ENCODE measurements at regions not wholly inside any gene's neighbourhood (a gene's known extent, or its start where the extent isn't known, plus 50 kb on each side); places are given as distances from the start of the nearest gene placed in this dataset.

DNA sequence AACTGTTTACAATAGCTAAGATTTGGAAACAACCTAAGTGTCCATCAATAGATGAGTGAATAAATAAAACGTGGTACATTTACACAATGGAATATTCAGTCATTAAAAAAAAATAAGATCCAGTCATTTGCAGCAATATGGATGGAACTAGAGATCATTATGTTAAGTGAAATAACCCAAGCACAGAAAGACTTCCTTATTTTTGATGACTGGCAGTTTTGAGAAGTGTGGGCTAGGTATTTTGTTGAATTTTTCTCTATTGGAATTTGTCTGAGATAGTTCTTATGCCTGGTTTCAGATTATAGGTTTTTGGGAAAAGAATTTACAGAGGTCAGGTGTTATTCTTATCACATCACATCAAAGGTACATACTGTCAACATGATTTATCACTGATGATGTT lies 293.8 kb upstream of the ARSJ start:
- TF ChIP-seq POLR2A (IDR thresholded peaks at IDR 0.05), result no peak
- TF ChIP-seq, protein P1, sequence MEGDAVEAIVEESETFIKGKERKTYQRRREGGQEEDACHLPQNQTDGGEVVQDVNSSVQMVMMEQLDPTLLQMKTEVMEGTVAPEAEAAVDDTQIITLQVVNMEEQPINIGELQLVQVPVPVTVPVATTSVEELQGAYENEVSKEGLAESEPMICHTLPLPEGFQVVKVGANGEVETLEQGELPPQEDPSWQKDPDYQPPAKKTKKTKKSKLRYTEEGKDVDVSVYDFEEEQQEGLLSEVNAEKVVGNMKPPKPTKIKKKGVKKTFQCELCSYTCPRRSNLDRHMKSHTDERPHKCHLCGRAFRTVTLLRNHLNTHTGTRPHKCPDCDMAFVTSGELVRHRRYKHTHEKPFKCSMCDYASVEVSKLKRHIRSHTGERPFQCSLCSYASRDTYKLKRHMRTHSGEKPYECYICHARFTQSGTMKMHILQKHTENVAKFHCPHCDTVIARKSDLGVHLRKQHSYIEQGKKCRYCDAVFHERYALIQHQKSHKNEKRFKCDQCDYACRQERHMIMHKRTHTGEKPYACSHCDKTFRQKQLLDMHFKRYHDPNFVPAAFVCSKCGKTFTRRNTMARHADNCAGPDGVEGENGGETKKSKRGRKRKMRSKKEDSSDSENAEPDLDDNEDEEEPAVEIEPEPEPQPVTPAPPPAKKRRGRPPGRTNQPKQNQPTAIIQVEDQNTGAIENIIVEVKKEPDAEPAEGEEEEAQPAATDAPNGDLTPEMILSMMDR (IDR thresholded peaks at IDR 0.05), result no peak
- TF ChIP-seq EP300 (IDR thresholded peaks at IDR 0.05), result no peak

Data from ovary (tissue), 3 donors.